ENCODE measurements at regions not wholly inside any gene's neighbourhood (a gene's known extent, or its start where the extent isn't known, plus 50 kb on each side); places are given as distances from the start of the nearest gene placed in this dataset.

DNA sequence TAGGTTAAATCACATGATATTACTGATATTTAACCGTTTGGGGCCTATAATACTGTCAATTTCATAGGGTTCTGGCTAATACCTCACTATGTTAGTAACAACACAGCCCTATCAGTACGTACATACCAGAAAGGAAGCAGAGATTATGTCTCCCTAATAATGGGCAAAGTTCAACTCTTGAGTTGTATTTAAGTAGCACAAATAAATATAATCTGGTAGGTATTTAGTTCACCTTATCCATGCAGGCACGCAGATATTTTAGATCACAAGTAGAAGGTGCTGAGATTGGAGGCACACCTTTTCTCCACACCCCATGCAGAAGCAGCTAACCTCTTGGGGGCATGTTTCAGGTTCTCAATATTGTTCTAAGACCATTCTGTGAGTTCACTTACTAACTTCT is 118.9 kb downstream of the IRS1 start:
- DNase-seq: no peak

DNA sequence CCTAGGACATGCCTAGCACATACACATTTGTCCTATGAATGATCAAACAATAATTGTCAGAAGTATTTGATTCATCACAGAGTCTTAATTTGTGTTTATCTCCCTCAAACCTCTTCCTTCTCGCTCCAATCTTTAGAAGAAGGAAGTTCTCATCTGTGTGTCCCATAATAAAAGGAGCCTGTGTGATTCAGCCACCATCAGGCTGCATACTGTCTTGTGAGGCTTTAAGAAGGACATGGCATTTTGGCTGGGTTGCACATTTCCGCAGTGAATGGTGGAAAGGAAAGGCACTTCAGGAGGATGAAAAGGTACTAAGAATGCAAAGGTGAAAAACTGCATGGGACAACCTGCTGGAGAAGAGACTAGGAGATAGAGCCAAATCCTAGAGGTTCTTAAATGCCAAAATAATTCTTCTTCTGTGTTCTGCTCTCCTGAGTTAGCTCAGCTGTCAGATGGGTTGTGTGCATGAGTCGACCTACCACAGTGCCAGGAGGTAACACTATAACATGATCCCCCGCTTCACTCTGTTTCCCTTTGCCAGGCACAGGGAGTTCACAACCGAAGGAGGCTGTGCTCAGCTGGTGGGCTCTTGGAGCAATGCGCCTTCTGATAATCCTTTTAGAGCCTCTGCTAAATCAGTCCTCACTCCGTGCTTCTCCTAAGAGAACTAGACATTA is 120.1 kb downstream of the IRS1 start:
- DNase-seq: no peak

DNA sequence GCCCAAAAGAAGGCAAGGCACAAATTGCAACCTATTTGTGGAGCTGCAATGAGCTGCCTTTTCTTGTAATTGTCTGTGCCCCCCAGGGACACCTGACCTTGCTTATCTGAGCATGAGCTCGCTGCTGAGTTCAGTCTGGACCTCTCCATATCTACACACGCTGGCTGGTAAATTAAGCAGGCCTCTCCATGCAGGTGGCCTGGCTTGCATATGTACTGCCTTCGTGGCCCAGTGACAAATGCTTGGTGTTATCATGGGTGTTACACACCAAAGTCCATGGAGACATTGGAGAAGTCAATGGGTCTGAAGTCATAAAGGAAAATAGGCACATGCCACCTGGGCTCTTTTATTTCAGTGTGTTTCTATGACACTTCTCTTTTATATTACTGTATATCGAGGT is 121.2 kb downstream of the IRS1 start:
- DNase-seq: no peak

GRCh38 chr2:226677080-226677479 is 122.5 kb downstream of the IRS1 start:
- DNase-seq: no peak

GRCh38 chr2:226676618-226677017 is 123.0 kb downstream of the IRS1 start:
- DNase-seq: no peak

DNA sequence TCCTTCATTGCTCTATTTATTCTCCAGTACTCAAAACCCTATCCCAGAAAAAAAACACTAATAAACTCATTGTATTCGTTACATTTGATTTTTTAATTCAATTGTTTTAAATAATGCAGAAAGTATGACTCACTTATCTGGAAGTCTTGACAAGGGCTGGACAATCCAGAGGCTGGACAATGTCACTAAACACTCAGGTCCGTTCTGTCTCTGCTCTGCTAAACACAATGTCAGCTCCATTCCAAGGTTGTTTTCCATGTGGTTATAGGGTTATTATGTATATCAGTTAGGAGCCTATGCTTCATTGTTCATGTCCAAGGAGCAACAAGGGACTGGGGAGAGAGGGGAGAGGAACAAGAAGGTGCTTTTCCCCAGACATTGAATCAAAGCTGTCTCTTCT is 125.5 kb downstream of the IRS1 start:
- DNase-seq: no peak

- DNase-seq: no peak
These were observed 126.3 kb downstream of the IRS1 start for GRCh38 chr2:226673314-226673723.

GRCh38 chr2:226671141-226671676 is 128.4 kb downstream of the IRS1 start:
- DNase-seq: no peak

DNA sequence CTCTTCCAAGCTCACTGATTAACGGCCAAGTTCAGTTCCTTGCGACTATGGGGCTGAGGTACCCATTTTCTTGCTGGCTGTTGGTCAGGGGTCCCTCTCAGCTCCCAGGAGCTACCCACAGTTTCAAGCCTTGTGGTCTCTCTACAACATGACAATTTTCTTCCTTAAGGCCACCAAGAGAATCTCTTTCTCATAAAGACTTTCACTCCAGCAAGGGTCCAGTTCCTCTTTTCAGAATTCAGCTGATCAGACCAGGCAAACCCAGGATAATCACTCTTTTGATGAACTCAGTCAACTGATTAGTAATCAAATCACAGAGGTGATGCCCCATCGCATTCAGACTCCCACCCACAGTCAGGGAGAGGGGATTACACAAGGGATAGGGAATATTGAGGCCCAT is 129.7 kb downstream of the IRS1 start:
- no peak for DNase-seq

GRCh38 chr2:226669249-226669648 is 130.4 kb downstream of the IRS1 start:
- no peak for DNase-seq

GRCh38 chr2:226667736-226668135 is 131.9 kb downstream of the IRS1 start:
- DNase-seq: no peak

- DNase-seq: no peak
These were observed 134.3 kb downstream of the IRS1 start for GRCh38 chr2:226665306-226665831.

GRCh38 chr2:226664661-226665060 is 135.0 kb downstream of the IRS1 start:
- no peak for DNase-seq

DNA sequence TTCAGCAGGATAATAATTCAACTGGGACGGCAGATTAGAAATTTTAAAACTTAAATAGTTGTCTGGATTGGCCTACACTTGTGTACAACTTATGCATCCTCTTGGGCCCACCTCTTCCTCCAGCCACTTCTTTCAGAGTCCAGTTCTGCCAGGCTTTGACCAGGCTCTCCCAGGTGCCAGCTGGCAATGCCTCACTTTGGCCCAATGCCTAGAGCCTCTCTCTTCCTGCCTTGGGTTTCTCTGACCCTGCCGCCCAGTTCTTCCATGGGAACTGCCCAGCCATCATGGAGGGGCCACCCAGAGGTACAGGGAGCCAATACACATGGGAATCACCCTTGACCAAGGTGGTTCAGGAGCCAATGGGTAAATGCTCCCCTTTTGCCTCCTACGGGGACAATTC is 135.5 kb downstream of the IRS1 start:
- DNase-seq: no peak

GRCh38 chr2:226661789-226662545 is 137.7 kb downstream of the IRS1 start:
- no peak for DNase-seq

GRCh38 chr2:226660526-226660925 is 139.1 kb downstream of the IRS1 start:
- no peak for DNase-seq

- no peak for DNase-seq
These were observed 139.5 kb downstream of the IRS1 start for GRCh38 chr2:226660124-226660523.

DNA sequence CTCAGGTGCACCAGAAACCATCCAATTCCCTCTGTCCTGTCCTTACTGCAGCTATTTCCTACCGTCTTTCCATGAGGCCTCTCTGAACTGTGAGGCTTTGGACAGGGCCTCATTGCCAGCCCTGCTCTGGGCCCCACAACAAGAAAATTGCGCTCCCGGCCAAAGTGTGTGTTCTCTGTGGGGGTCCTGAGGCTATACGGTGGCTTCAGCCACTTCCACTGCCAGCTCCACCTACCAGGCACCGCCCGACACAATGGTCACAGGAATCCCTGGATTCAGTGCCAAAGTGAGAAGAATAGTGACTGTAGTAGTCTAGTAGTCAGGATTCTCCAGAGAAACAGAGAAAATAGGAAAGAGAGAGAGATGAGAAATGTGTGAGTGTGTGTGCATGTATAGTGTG is 140.2 kb downstream of the IRS1 start:
- DNase-seq: no peak

- no peak for DNase-seq
These were observed 141.1 kb downstream of the IRS1 start for GRCh38 chr2:226658555-226658954.

GRCh38 chr2:226657340-226658053 is 142.1 kb downstream of the IRS1 start:
- DNase-seq: no peak

DNA sequence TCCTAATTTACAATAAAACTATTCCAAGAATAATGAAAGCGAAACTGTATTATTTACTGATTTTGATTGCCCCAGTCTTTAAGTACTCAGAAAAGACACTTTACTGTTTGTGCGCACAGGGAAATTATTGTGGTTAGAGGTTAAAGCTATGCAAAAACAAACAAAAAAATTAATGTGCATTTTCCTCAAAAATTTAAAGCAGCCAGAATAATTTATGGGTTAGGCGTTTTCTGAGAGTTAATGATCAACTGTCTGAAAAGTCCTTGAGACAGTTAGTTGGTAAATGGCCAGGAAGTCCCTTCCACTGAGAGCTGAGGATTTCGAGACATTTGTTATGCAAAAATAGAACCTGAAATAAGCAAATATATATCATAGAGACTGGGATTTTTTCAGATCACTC is 143.3 kb downstream of the IRS1 start:
- DNase-seq: no peak

GRCh38 chr2:226655871-226656270 is 143.7 kb downstream of the IRS1 start:
- DNase-seq: no peak

GRCh38 chr2:226652983-226653765 is 146.4 kb downstream of the IRS1 start:
- DNase-seq: no peak

Measured in SHP77 (cell line).